Neural cell (in vitro differentiated cells): ENCODE measurements at regions not wholly inside any gene's neighbourhood (a gene's known extent, or its start where the extent isn't known, plus 50 kb on each side); places are given as distances from the start of the nearest gene placed in this dataset.

Experiments
- H2AFZ ChIP-seq: fragments of 200-600, 300-800 bp; sonication (generic), shearing (Covaris generic); 2 replicates; pipeline ENCODE4 v1.6.0; 2014; ENCODE audit warnings: low read depth, mild to moderate bottlenecking, antibody characterized with exemption, low read length, moderate library complexity
- H3F3A ChIP-seq: fragments of 200-600 bp; shearing (Covaris generic); 2 replicates; pipeline ENCODE4 v1.6.1; 2016; ENCODE audit warnings: mild to moderate bottlenecking, moderate library complexity, mixed read lengths, antibody characterized with exemption, low read length; ENCODE audit not compliant: insufficient read depth, poor library complexity, severe bottlenecking
- H3K27ac ChIP-seq: fragments of 200-600, 300-800 bp; sonication (generic), shearing (Covaris generic); 2 replicates; pipeline ENCODE4 v1.5.1; 2014; ENCODE audit warnings: mild to moderate bottlenecking, low read length, moderate library complexity
- H3K27me3 ChIP-seq: fragments of 300-800, 200-600 bp; sonication (generic), shearing (Covaris generic); 2 replicates; pipeline ENCODE4 v1.6.0; 2014; ENCODE audit warnings: mild to moderate bottlenecking, low read depth, low read length, moderate library complexity; ENCODE audit not compliant: insufficient read depth
- H3K36me3 ChIP-seq: fragments of 300-800, 200-600 bp; sonication (generic), shearing (Covaris generic); 2 replicates; pipeline ENCODE4 v1.5.1; 2014; ENCODE audit warnings: mild to moderate bottlenecking, antibody characterized with exemption, low read length, moderate library complexity; ENCODE audit not compliant: insufficient read depth
- H3K4me2 ChIP-seq: fragments of 300-800, 200-600 bp; sonication (generic), shearing (Covaris generic); 2 replicates; pipeline ENCODE4 v1.6.0; 2014; ENCODE audit warnings: mild to moderate bottlenecking, low read length
- H3K4me3 ChIP-seq: fragments of 300-800, 200-600 bp; sonication (generic), shearing (Covaris generic); 2 replicates; pipeline ENCODE4 v1.5.1; 2014; ENCODE audit warnings: mild to moderate bottlenecking, low read length, moderate library complexity
- H3K79me2 ChIP-seq: fragments of 200-600 bp; shearing (Covaris generic); replicated peaks from 2 replicates; pipeline ENCODE4 v1.6.0; 2014; ENCODE audit warnings: mild to moderate bottlenecking, low read length, moderate library complexity; ENCODE audit not compliant: insufficient read depth
- H3K9ac ChIP-seq: fragments of 300-800, 200-600 bp; sonication (generic), shearing (Covaris generic); 2 replicates; pipeline ENCODE4 v1.6.1; 2016; ENCODE audit warnings: mild to moderate bottlenecking, low read length, mixed read lengths
- H3K9me2 ChIP-seq: fragments of 200-600 bp; shearing (Covaris generic); 2 replicates; pipeline ENCODE4 v1.6.1; 2016; ENCODE audit warnings: mild to moderate bottlenecking, low read length, mixed read lengths; ENCODE audit not compliant: insufficient read depth
- H3K9me3 ChIP-seq: fragments of 200-600, 300-800 bp; sonication (generic), shearing (Covaris generic); 2 replicates; pipeline ENCODE4 v1.6.1; 2016; ENCODE audit warnings: mild to moderate bottlenecking, mixed run types, low read length, moderate library complexity, mixed read lengths
- H4K20me1 ChIP-seq: fragments of 200-600 bp; shearing (Covaris generic); 2 replicates; pipeline ENCODE4 v1.6.1; 2016; ENCODE audit warnings: mild to moderate bottlenecking, mixed run types; ENCODE audit not compliant: insufficient read depth
- EP300 ChIP-seq: fragments of 450-650 bp; conservative IDR thresholded peaks from 2 replicates; pipeline ENCODE4 v1.6.1; 2014; ENCODE audit warnings: antibody characterized with exemption, mild to moderate bottlenecking, moderate library complexity; ENCODE audit not compliant: poor library complexity, severe bottlenecking
- EZH2 ChIP-seq: fragments of 200-600, 300-800 bp; shearing (Covaris generic), sonication (generic); IDR thresholded peaks from 2 replicates; pipeline ENCODE4 v1.6.1; 2014; ENCODE audit warnings: antibody characterized with exemption, low read length, borderline replicate concordance, mild to moderate bottlenecking; ENCODE audit not compliant: insufficient read depth, poor library complexity, severe bottlenecking
- MXI1 ChIP-seq: fragments of 450-650 bp; conservative IDR thresholded peaks from 2 replicates; pipeline ENCODE4 v1.6.1; 2014; ENCODE audit warnings: antibody characterized with exemption, mild to moderate bottlenecking; ENCODE audit not compliant: poor library complexity, severe bottlenecking
- POLR2AphosphoS5 ChIP-seq: IDR thresholded peaks from 2 replicates; pipeline ENCODE4 v1.6.1; 2012
- RAD21 ChIP-seq: fragments of 450-650 bp; conservative IDR thresholded peaks from 2 replicates; pipeline ENCODE4 v1.6.1; 2014; ENCODE audit warnings: antibody characterized with exemption, mild to moderate bottlenecking, moderate library complexity
- SMC3 ChIP-seq: fragments of 450-650 bp; conservative IDR thresholded peaks from 2 replicates; pipeline ENCODE4 v1.6.1; 2014; ENCODE audit warnings: antibody characterized with exemption, mild to moderate bottlenecking, moderate library complexity; ENCODE audit not compliant: poor library complexity
- TAF1 ChIP-seq: IDR thresholded peaks from 2 replicates; pipeline ENCODE4 v1.6.1; 2012; ENCODE audit warnings: low read depth
- TF ChIP-seq, protein P1 (sequence below): IDR thresholded peaks from 2 replicates; pipeline ENCODE4 v1.6.1; 2012; ENCODE audit warnings: borderline replicate concordance
- TF ChIP-seq, protein P2 (sequence below): fragments of 450-650 bp; IDR thresholded peaks from 2 replicates; pipeline ENCODE4 v1.5.1; 2014; ENCODE audit warnings: antibody characterized with exemption, mild to moderate bottlenecking, moderate library complexity; ENCODE audit not compliant: poor library complexity, severe bottlenecking

DNA sequence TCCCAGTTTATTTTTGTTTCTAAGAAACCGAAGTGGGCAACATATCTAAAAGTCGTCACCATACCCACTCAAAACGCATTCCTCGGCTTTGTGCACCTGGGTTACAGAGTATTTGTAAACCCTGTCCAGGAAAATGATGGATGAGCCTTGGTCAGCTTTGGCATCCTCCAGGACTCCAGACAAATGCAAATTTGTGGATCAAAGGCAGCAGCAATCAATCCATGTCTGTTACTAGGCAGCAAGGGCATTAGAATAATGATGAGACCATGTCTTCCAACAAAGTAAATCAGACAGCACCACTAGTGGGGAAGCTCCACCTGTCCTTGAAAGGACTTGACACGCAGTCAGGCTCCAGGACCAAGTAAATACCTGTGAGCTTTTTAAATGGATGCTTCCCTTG lies 672.6 kb upstream of the GYPC start:
- no peak overlapping the region for H2AFZ ChIP-seq
- no peaks in the 10 kb centered on the region for H3K9me2 ChIP-seq
- no peaks in the 10 kb centered on the region for H3F3A ChIP-seq
- H3K9me3 ChIP-seq, result no peaks in the 10 kb centered on the region
- H4K20me1 ChIP-seq, result no peaks in the 10 kb centered on the region
- no peak overlapping the region for H3K4me2 ChIP-seq
- no peak for TF ChIP-seq SMC3
- TF ChIP-seq EP300, result no peak
- TF ChIP-seq EZH2, result no peak
- TF ChIP-seq MXI1, result no peak
- TF ChIP-seq POLR2AphosphoS5, result no peak
- no peak for TF ChIP-seq TAF1
- H3K79me2 ChIP-seq, result no peaks in the 10 kb centered on the region
- H3K27me3 ChIP-seq, result no peaks in the 10 kb centered on the region
- H3K36me3 ChIP-seq, result no peaks in the 10 kb centered on the region
- no peak overlapping the region for H3K9ac ChIP-seq
- no peak overlapping the region for H3K27ac ChIP-seq
- H3K4me3 ChIP-seq, result no peak overlapping the region

DNA sequence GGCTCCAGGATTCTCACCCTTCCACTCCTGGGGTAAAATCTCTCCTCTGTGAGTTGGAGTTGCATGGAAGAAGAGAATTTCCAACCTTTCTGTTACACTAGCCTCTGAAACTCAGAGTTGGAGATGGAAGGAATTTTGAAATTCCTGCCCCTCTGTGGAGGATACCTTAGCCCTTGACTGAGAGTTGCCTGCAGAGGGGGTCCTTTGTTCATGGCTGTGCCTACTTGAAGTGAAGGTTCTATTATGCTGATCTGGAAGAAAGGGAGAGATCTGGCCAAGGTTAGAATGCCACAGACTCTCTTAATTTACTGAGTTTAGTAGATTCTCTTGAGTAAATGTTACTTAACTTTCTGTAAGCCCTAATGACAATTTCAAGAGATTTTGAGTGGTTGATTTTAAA lies 626.6 kb upstream of the GYPC start:
- H3K4me3 ChIP-seq, result no peak overlapping the region
- TF ChIP-seq EZH2, result no peak
- TF ChIP-seq SMC3, result no peak
- TF ChIP-seq POLR2AphosphoS5, result no peak
- TF ChIP-seq, protein P1, sequence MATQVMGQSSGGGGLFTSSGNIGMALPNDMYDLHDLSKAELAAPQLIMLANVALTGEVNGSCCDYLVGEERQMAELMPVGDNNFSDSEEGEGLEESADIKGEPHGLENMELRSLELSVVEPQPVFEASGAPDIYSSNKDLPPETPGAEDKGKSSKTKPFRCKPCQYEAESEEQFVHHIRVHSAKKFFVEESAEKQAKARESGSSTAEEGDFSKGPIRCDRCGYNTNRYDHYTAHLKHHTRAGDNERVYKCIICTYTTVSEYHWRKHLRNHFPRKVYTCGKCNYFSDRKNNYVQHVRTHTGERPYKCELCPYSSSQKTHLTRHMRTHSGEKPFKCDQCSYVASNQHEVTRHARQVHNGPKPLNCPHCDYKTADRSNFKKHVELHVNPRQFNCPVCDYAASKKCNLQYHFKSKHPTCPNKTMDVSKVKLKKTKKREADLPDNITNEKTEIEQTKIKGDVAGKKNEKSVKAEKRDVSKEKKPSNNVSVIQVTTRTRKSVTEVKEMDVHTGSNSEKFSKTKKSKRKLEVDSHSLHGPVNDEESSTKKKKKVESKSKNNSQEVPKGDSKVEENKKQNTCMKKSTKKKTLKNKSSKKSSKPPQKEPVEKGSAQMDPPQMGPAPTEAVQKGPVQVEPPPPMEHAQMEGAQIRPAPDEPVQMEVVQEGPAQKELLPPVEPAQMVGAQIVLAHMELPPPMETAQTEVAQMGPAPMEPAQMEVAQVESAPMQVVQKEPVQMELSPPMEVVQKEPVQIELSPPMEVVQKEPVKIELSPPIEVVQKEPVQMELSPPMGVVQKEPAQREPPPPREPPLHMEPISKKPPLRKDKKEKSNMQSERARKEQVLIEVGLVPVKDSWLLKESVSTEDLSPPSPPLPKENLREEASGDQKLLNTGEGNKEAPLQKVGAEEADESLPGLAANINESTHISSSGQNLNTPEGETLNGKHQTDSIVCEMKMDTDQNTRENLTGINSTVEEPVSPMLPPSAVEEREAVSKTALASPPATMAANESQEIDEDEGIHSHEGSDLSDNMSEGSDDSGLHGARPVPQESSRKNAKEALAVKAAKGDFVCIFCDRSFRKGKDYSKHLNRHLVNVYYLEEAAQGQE, result no peak
- TF ChIP-seq MXI1, result no peak
- no peak for TF ChIP-seq TAF1
- TF ChIP-seq, protein P2, sequence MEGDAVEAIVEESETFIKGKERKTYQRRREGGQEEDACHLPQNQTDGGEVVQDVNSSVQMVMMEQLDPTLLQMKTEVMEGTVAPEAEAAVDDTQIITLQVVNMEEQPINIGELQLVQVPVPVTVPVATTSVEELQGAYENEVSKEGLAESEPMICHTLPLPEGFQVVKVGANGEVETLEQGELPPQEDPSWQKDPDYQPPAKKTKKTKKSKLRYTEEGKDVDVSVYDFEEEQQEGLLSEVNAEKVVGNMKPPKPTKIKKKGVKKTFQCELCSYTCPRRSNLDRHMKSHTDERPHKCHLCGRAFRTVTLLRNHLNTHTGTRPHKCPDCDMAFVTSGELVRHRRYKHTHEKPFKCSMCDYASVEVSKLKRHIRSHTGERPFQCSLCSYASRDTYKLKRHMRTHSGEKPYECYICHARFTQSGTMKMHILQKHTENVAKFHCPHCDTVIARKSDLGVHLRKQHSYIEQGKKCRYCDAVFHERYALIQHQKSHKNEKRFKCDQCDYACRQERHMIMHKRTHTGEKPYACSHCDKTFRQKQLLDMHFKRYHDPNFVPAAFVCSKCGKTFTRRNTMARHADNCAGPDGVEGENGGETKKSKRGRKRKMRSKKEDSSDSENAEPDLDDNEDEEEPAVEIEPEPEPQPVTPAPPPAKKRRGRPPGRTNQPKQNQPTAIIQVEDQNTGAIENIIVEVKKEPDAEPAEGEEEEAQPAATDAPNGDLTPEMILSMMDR, result no peak
- TF ChIP-seq EP300, result no peak
- TF ChIP-seq RAD21, result no peak
- H3K9ac ChIP-seq, result no peak overlapping the region
- no peaks in the 10 kb centered on the region for H3K79me2 ChIP-seq
- no peaks in the 10 kb centered on the region for H3K27me3 ChIP-seq
- H3K4me2 ChIP-seq, result no peak overlapping the region
- H4K20me1 ChIP-seq, result no peaks in the 10 kb centered on the region
- H2AFZ ChIP-seq, result no peak overlapping the region
- no peaks in the 10 kb centered on the region for H3K9me2 ChIP-seq
- H3K9me3 ChIP-seq, result no peaks in the 10 kb centered on the region
- no peaks in the 10 kb centered on the region for H3K36me3 ChIP-seq
- H3F3A ChIP-seq, result no peaks in the 10 kb centered on the region
- H3K27ac ChIP-seq, result no peak overlapping the region
